DOHH2 (cell line): ENCODE measurements at regions not wholly inside any gene's neighbourhood (a gene's known extent, or its start where the extent isn't known, plus 50 kb on each side); places are given as distances from the start of the nearest gene placed in this dataset.

Experiments
- H3F3A ChIP-seq: fragments of 200-600 bp; sonication (generic), shearing (Covaris generic); 2 replicates; pipeline ENCODE4 v1.6.0; 2016; ENCODE audit warnings: antibody characterized with exemption, mild to moderate bottlenecking; ENCODE audit not compliant: control insufficient read depth, insufficient read depth
- H3K27ac ChIP-seq: fragments of 200-600 bp; sonication (generic); 2 replicates; pipeline ENCODE4 v1.5.1; 2014; ENCODE audit warnings: low read depth, mild to moderate bottlenecking, low read length, moderate library complexity
- H3K27me3 ChIP-seq: fragments of 200-600 bp; sonication (generic); 2 replicates; pipeline ENCODE4 v1.6.1; 2014; ENCODE audit warnings: mild to moderate bottlenecking, low read length, mixed read lengths; ENCODE audit not compliant: control insufficient read depth
- H3K36me3 ChIP-seq: fragments of 200-600 bp; sonication (generic); 2 replicates; pipeline ENCODE4 v1.6.1; 2014; ENCODE audit warnings: mild to moderate bottlenecking, low read length, moderate library complexity, mixed read lengths; ENCODE audit not compliant: control insufficient read depth
- H3K4me1 ChIP-seq: fragments of 200-600 bp; sonication (generic); 2 replicates; pipeline ENCODE4 v1.6.1; 2014; ENCODE audit warnings: mild to moderate bottlenecking, low read length, mixed read lengths; ENCODE audit not compliant: control insufficient read depth
- H3K4me2 ChIP-seq: fragments of 200-600 bp; sonication (generic); 2 replicates; pipeline ENCODE4 v1.6.0; 2014; ENCODE audit warnings: mild to moderate bottlenecking, low read length, moderate library complexity
- H3K4me3 ChIP-seq: fragments of 200-600 bp; sonication (generic); 2 replicates; pipeline ENCODE4 v1.5.1; 2014; ENCODE audit warnings: mild to moderate bottlenecking, low read length, mixed read lengths
- H3K79me2 ChIP-seq: fragments of 200-600 bp; sonication (generic); 2 replicates; pipeline ENCODE4 v1.6.1; 2014; ENCODE audit warnings: mild to moderate bottlenecking, low read length, mixed read lengths; ENCODE audit not compliant: control insufficient read depth
- H3K9me2 ChIP-seq: fragments of 200-600 bp; sonication (generic); replicated peaks from 2 replicates; pipeline ENCODE4 v1.6.1; 2014; ENCODE audit warnings: mild to moderate bottlenecking, low read length, mixed read lengths; ENCODE audit not compliant: control insufficient read depth
- H3K9me3 ChIP-seq: fragments of 200-600 bp; sonication (generic); 2 replicates; pipeline ENCODE4 v1.6.1; 2014; ENCODE audit warnings: antibody characterized with exemption, low read length, mixed read lengths; ENCODE audit not compliant: control insufficient read depth, insufficient read depth
- H4K20me1 ChIP-seq: fragments of 200-600 bp; sonication (generic); 2 replicates; pipeline ENCODE4 v1.6.0; 2014; ENCODE audit warnings: low read depth, mild to moderate bottlenecking, antibody characterized with exemption, low read length, moderate library complexity; ENCODE audit not compliant: control insufficient read depth, insufficient read depth
- EZH2phosphoT487 ChIP-seq: fragments of 200-600 bp; sonication (generic); IDR thresholded peaks from 2 replicates; pipeline ENCODE4 v1.6.1; 2017; ENCODE audit warnings: borderline replicate concordance, mild to moderate bottlenecking, antibody characterized with exemption, low read length, moderate library complexity, mixed read lengths
- TF ChIP-seq, protein P1 (sequence below): fragments of 200-600 bp; sonication (generic); IDR thresholded peaks from one replicate; pipeline ENCODE4 v1.5.1; 2014; ENCODE audit warnings: antibody characterized with exemption, mild to moderate bottlenecking, low read depth, low read length; ENCODE audit not compliant: poor library complexity, severe bottlenecking

DNA sequence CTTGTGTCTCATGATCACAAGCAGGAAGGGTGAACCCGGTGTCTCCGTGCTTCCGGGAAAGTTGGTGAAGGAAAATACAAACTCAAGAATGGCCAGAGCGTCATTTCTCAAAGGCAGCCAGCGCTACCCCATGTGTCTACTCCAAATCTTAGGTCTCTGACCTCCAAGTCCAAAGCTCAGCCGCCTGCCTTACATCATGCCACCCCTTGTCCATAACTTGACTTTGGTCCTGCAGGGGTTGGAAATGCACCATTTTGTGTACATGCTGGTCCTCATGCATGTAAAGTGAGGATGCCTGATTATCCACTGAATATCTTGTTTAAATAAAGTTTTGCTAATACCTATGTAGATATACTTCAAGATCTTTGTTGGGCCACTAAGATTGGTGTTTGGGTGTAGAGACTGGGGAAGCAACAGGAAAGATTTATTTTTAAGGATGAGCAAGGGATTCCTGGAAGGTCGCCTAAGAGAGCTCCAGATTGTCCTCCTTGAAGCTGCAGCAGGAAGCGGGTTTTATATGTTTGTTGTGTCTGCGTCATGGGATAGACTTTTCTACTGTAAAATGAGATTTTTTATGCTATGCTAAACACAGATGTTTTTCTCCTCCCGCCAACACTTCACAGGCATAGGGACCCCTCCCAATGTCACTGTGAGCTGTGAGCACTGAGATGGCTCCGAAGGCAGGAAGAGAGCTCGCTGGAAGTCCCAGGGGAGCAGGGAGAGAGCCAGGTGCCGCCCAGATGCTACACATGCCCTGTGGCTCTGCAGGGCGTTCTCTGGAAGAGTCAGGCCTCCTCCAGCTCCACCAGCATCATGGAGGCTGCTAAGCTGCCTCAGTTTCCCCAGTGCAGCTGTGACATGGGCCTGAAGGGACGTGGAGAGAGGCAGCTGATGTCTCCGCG is 176.2 kb upstream of the HDAC4 start:
- Histone ChIP-seq H3K27ac (no peak overlapping the region), H4K20me1 (no peaks in the 10 kb centered on the region), H3K4me1 (no peaks in the 10 kb centered on the region), H3K4me2 (no peak overlapping the region), H3K9me2 (no peaks in the 10 kb centered on the region), H3K9me3 (no peaks in the 10 kb centered on the region), H3K27me3 (no peaks in the 10 kb centered on the region), H3K36me3 (no peaks in the 10 kb centered on the region), H3K79me2 (no peaks in the 10 kb centered on the region), H3K4me3 (no peak overlapping the region), H3F3A (no peaks in the 10 kb centered on the region)
- no peak for TF ChIP-seq EZH2phosphoT487
- TF ChIP-seq, protein P1, sequence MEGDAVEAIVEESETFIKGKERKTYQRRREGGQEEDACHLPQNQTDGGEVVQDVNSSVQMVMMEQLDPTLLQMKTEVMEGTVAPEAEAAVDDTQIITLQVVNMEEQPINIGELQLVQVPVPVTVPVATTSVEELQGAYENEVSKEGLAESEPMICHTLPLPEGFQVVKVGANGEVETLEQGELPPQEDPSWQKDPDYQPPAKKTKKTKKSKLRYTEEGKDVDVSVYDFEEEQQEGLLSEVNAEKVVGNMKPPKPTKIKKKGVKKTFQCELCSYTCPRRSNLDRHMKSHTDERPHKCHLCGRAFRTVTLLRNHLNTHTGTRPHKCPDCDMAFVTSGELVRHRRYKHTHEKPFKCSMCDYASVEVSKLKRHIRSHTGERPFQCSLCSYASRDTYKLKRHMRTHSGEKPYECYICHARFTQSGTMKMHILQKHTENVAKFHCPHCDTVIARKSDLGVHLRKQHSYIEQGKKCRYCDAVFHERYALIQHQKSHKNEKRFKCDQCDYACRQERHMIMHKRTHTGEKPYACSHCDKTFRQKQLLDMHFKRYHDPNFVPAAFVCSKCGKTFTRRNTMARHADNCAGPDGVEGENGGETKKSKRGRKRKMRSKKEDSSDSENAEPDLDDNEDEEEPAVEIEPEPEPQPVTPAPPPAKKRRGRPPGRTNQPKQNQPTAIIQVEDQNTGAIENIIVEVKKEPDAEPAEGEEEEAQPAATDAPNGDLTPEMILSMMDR, result no peak

DNA sequence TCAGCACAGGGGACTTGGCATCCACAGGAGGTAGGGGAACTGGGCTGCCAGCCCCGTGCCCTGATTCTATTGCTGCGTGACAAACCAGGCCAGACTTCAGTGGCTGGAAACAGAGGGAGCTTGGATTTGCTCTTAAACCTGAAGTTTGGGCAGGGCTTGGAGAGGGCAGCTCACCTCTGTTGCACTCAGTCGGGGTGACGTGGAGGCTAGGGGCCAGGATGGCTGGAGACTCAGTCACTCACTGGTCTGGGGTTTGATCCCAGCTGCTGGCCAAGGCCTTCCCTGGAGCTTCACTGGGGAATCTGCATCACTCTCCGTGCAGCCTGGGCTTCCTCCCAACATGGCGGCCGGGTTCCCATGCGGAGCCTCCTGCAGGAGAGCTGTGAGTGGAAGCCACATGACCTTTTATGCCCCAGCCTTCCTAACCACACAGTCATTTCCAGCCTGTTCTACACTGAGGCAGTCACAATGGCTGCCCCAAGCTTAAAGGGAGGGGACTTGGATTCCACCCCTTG is 175.2 kb upstream of the HDAC4 start:
- H3K4me1 ChIP-seq, result no peaks in the 10 kb centered on the region
- H3K27ac ChIP-seq, result no peak overlapping the region
- H4K20me1 ChIP-seq, result no peaks in the 10 kb centered on the region
- no peak overlapping the region for H3K4me3 ChIP-seq
- TF ChIP-seq EZH2phosphoT487, result no peak
- TF ChIP-seq, protein P1, result no peak
- no peaks in the 10 kb centered on the region for H3K9me2 ChIP-seq
- H3K79me2 ChIP-seq, result no peaks in the 10 kb centered on the region
- no peaks in the 10 kb centered on the region for H3F3A ChIP-seq
- no peaks in the 10 kb centered on the region for H3K9me3 ChIP-seq
- H3K4me2 ChIP-seq, result no peak overlapping the region
- H3K36me3 ChIP-seq, result no peaks in the 10 kb centered on the region
- H3K27me3 ChIP-seq, result no peaks in the 10 kb centered on the region

DNA sequence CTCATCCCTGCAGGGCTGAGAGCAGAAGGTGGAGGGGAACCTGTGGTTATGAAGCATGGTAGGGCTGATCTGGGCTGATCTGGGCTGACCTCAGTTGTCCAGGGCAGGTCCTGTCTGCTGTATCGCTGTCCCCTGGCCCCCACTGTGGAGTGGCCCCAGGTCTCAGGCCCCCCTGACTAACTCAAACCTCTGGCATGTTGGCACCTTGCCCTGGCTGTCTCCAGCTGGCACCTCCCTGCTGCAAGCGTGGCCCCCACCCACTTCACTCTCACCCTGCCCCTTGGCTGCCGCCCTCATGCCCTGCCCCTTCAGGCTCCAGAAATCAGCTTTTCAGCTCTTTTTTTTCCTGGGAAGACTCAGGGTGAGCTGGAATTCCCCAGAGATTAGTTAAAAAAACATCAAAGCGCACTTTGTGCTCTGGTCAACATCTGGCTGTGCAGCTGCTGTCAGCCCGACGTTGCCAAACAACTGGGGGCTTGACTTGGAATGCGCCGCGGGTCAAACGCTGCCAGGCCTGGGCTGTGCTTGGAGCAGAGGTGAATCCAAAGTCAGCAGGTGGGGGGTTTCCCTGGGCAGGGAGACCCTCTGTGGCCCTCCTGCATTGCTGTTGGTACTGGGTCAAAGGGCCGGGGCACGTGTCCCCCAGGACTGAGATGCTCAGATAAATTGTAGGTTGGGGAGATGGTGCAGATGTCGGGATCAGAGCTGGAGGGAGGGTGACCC is 173.8 kb upstream of the HDAC4 start:
- no peaks in the 10 kb centered on the region for H3K4me1 ChIP-seq
- H3K36me3 ChIP-seq, result no peaks in the 10 kb centered on the region
- H3F3A ChIP-seq, result no peaks in the 10 kb centered on the region
- no peaks in the 10 kb centered on the region for H3K27me3 ChIP-seq
- no peak overlapping the region for H3K4me3 ChIP-seq
- H3K27ac ChIP-seq, result no peak overlapping the region
- no peaks in the 10 kb centered on the region for H3K9me3 ChIP-seq
- H3K79me2 ChIP-seq, result no peaks in the 10 kb centered on the region
- no peaks in the 10 kb centered on the region for H4K20me1 ChIP-seq
- no peaks in the 10 kb centered on the region for H3K9me2 ChIP-seq
- TF ChIP-seq EZH2phosphoT487, result no peak
- TF ChIP-seq, protein P1, result no peak
- no peak overlapping the region for H3K4me2 ChIP-seq
